SU-DHL-6 (cell line): ENCODE measurements at regions not wholly inside any gene's neighbourhood (a gene's known extent, or its start where the extent isn't known, plus 50 kb on each side); places are given as distances from the start of the nearest gene placed in this dataset.
"Not testable (repeated sequence)": the region's sequence is repeated elsewhere in the genome, so short reads cannot be mapped to it uniquely, and the experiment has no call there.

Source experiments
- CTCF ChIP-seq: fragments of 200-600 bp; sonication (generic); IDR thresholded peaks from one replicate; pipeline ENCODE4 v1.5.1; 2017; ENCODE audit warnings: antibody characterized with exemption, mild to moderate bottlenecking, low read length, moderate library complexity; ENCODE audit not compliant: insufficient read depth, poor library complexity, severe bottlenecking
- EZH2phosphoT487 ChIP-seq: fragments of 200-600 bp; sonication (generic), shearing (Covaris generic); conservative IDR thresholded peaks from 2 replicates; pipeline ENCODE4 v1.6.1; 2018; ENCODE audit warnings: mild to moderate bottlenecking, antibody characterized with exemption, low read length, moderate library complexity, mixed read lengths

- not testable (repeated sequence) for TF ChIP-seq CTCF, EZH2phosphoT487
These were observed 2226.0 kb upstream of the DEFB115 start for GRCh38 chr20:29031262-29031982.
